ENCODE measurements at regions not wholly inside any gene's neighbourhood (a gene's known extent, or its start where the extent isn't known, plus 50 kb on each side); places are given as distances from the start of the nearest gene placed in this dataset.

- DNase-seq, result no peak
Measured at GRCh38 chr4:100082852-100083251, 107.4 kb downstream of the DDIT4L start.

GRCh38 chr4:100081491-100081890 lies 108.8 kb downstream of the DDIT4L start:
- no peak for DNase-seq

GRCh38 chr4:100079264-100079663 lies 111.0 kb downstream of the DDIT4L start:
- DNase-seq, result no peak

GRCh38 chr4:100076753-100077152 lies 113.5 kb downstream of the DDIT4L start:
- peak; percentile 83 for DNase-seq

- no peak for DNase-seq
Measured at GRCh38 chr4:100075486-100076270, 114.6 kb downstream of the DDIT4L start.

- no peak for DNase-seq
Measured at GRCh38 chr4:100075056-100075455, 115.2 kb downstream of the DDIT4L start.

GRCh38 chr4:100071506-100071905 lies 118.8 kb downstream of the DDIT4L start:
- no peak for DNase-seq

GRCh38 chr4:100070868-100071267 lies 119.4 kb downstream of the DDIT4L start:
- no peak for DNase-seq

GRCh38 chr4:100069207-100069606 lies 119.1 kb upstream of the H2AZ1 start:
- DNase-seq, result no peak

GRCh38 chr4:100067255-100067654 lies 117.2 kb upstream of the H2AZ1 start:
- DNase-seq, result no peak

GRCh38 chr4:100063355-100063754 lies 113.3 kb upstream of the H2AZ1 start:
- peak; percentile 15 for DNase-seq

GRCh38 chr4:100062921-100063320 lies 112.8 kb upstream of the H2AZ1 start:
- no peak for DNase-seq

- DNase-seq, result no peak
Measured at GRCh38 chr4:100061835-100062234, 111.8 kb upstream of the H2AZ1 start.

GRCh38 chr4:100060765-100061416 lies 110.8 kb upstream of the H2AZ1 start:
- no peak for DNase-seq

- no peak for DNase-seq
Measured at GRCh38 chr4:100059467-100059866, 109.4 kb upstream of the H2AZ1 start.

- no peak for DNase-seq
Measured at GRCh38 chr4:100056701-100057100, 106.6 kb upstream of the H2AZ1 start.

GRCh38 chr4:100054071-100054470 lies 104.0 kb upstream of the H2AZ1 start:
- no peak for DNase-seq

GRCh38 chr4:100049872-100050271 lies 99.8 kb upstream of the H2AZ1 start:
- no peak for DNase-seq

- DNase-seq, result no peak
Measured at GRCh38 chr4:100042711-100043110, 92.6 kb upstream of the H2AZ1 start.

GRCh38 chr4:100042235-100042634 lies 92.2 kb upstream of the H2AZ1 start:
- no peak for DNase-seq

GRCh38 chr4:100041646-100042045 lies 91.6 kb upstream of the H2AZ1 start:
- no peak for DNase-seq

- DNase-seq, result no peak
Measured at GRCh38 chr4:100034023-100034664, 84.1 kb upstream of the H2AZ1 start.

GRCh38 chr4:100026066-100026465 lies 76.0 kb upstream of the H2AZ1 start:
- DNase-seq, result no peak

- no peak for DNase-seq
Measured at GRCh38 chr4:100023800-100024199, 73.7 kb upstream of the H2AZ1 start.

Data from DMS53 (cell line).